ENCODE measurements at regions not wholly inside any gene's neighbourhood (a gene's known extent, or its start where the extent isn't known, plus 50 kb on each side); places are given as distances from the start of the nearest gene placed in this dataset.

- no peak for TF ChIP-seq ARNTL (CRISPR knock-in tag; IDR thresholded peaks at IDR 0.05; ENCODE audit: borderline replicate concordance, low read depth)
- no peak for TF ChIP-seq POU6F1 (CRISPR knock-in tag; IDR thresholded peaks at IDR 0.05; ENCODE audit: borderline replicate concordance, low read depth)
- no peak for TF ChIP-seq PATZ1 (CRISPR knock-in tag; IDR thresholded peaks at IDR 0.05; ENCODE audit: borderline replicate concordance)
- TF ChIP-seq TSHZ2 (CRISPR knock-in tag; IDR thresholded peaks at IDR 0.05), result no peak
- TF ChIP-seq TCF4 (CRISPR knock-in tag; IDR thresholded peaks at IDR 0.05; ENCODE audit: borderline replicate concordance), result no peak
- TF ChIP-seq CSDC2 (CRISPR knock-in tag; IDR thresholded peaks at IDR 0.05), result no peak
- no peak for TF ChIP-seq OSR1 (CRISPR knock-in tag; IDR thresholded peaks at IDR 0.05)
- no peak for TF ChIP-seq CREB5 (CRISPR knock-in tag; IDR thresholded peaks at IDR 0.05; ENCODE audit: low read depth)
- no peak for TF ChIP-seq CSRNP3 (CRISPR knock-in tag; IDR thresholded peaks at IDR 0.05)
- TF ChIP-seq ZFP30 (CRISPR knock-in tag; IDR thresholded peaks at IDR 0.05), result no peak
These were observed 984.8 kb downstream of the TMEM121 start for GRCh38 chr14:106511006-106511799.
